ENCODE measurements at regions not wholly inside any gene's neighbourhood (a gene's known extent, or its start where the extent isn't known, plus 50 kb on each side); places are given as distances from the start of the nearest gene placed in this dataset.

GRCh38 chr17:68662479-68662878 lies 61.3 kb upstream of the FAM20A start:
- Histone ChIP-seq H3K27me3 (ENCODE audit: insufficient read depth, poor library complexity, severe bottlenecking) (peaks cover 2% of the 10 kb centered on the region), H3K27ac (replicated peaks) (no peak overlapping the region), H3K4me3 (replicated peaks; ENCODE audit: insufficient read depth, low read length) (no peak overlapping the region)
- DNase-seq (ENCODE audit: low read depth in 1 of 2, low spot score in 1 of 2), result no peak
- TF ChIP-seq GABPA (IDR thresholded peaks at IDR 0.05; ENCODE audit: low read depth) (no peak), POLR2AphosphoS5 (IDR thresholded peaks at IDR 0.05; ENCODE audit: low read depth) (no peak)

GRCh38 chr17:68662037-68662432 lies 60.9 kb upstream of the FAM20A start:
- no peak for DNase-seq (ENCODE audit: low read depth in 1 of 2, low spot score in 1 of 2)
- no peak overlapping the region for H3K27ac ChIP-seq (replicated peaks)
- TF ChIP-seq, protein P1, sequence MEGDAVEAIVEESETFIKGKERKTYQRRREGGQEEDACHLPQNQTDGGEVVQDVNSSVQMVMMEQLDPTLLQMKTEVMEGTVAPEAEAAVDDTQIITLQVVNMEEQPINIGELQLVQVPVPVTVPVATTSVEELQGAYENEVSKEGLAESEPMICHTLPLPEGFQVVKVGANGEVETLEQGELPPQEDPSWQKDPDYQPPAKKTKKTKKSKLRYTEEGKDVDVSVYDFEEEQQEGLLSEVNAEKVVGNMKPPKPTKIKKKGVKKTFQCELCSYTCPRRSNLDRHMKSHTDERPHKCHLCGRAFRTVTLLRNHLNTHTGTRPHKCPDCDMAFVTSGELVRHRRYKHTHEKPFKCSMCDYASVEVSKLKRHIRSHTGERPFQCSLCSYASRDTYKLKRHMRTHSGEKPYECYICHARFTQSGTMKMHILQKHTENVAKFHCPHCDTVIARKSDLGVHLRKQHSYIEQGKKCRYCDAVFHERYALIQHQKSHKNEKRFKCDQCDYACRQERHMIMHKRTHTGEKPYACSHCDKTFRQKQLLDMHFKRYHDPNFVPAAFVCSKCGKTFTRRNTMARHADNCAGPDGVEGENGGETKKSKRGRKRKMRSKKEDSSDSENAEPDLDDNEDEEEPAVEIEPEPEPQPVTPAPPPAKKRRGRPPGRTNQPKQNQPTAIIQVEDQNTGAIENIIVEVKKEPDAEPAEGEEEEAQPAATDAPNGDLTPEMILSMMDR (IDR thresholded peaks at IDR 0.05; ENCODE audit: insufficient read depth, low read length), result no peak
- TF ChIP-seq, protein P2, sequence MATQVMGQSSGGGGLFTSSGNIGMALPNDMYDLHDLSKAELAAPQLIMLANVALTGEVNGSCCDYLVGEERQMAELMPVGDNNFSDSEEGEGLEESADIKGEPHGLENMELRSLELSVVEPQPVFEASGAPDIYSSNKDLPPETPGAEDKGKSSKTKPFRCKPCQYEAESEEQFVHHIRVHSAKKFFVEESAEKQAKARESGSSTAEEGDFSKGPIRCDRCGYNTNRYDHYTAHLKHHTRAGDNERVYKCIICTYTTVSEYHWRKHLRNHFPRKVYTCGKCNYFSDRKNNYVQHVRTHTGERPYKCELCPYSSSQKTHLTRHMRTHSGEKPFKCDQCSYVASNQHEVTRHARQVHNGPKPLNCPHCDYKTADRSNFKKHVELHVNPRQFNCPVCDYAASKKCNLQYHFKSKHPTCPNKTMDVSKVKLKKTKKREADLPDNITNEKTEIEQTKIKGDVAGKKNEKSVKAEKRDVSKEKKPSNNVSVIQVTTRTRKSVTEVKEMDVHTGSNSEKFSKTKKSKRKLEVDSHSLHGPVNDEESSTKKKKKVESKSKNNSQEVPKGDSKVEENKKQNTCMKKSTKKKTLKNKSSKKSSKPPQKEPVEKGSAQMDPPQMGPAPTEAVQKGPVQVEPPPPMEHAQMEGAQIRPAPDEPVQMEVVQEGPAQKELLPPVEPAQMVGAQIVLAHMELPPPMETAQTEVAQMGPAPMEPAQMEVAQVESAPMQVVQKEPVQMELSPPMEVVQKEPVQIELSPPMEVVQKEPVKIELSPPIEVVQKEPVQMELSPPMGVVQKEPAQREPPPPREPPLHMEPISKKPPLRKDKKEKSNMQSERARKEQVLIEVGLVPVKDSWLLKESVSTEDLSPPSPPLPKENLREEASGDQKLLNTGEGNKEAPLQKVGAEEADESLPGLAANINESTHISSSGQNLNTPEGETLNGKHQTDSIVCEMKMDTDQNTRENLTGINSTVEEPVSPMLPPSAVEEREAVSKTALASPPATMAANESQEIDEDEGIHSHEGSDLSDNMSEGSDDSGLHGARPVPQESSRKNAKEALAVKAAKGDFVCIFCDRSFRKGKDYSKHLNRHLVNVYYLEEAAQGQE (IDR thresholded peaks at IDR 0.05; ENCODE audit: insufficient replicate concordance, low read depth), result no peak
- TF ChIP-seq GABPA (IDR thresholded peaks at IDR 0.05; ENCODE audit: low read depth), result no peak
- TF ChIP-seq SPI1 (IDR thresholded peaks at IDR 0.05; ENCODE audit: borderline replicate concordance, low read depth), result no peak
- TF ChIP-seq POLR2AphosphoS5 (IDR thresholded peaks at IDR 0.05; ENCODE audit: low read depth), result no peak
- no peak overlapping the region for H3K4me3 ChIP-seq (replicated peaks; ENCODE audit: insufficient read depth, low read length)
- H3K27me3 ChIP-seq (ENCODE audit: insufficient read depth, poor library complexity, severe bottlenecking), result no peaks in the 10 kb centered on the region

- no peak for TF ChIP-seq SPI1 (IDR thresholded peaks at IDR 0.05; ENCODE audit: borderline replicate concordance, low read depth)
- Histone ChIP-seq H3K27me3 (ENCODE audit: insufficient read depth, poor library complexity, severe bottlenecking) (no peaks in the 10 kb centered on the region), H3K4me3 (replicated peaks; ENCODE audit: insufficient read depth, low read length) (no peak overlapping the region)
Observed at GRCh38 chr17:68661265-68662036, 60.3 kb upstream of the FAM20A start.

DNA sequence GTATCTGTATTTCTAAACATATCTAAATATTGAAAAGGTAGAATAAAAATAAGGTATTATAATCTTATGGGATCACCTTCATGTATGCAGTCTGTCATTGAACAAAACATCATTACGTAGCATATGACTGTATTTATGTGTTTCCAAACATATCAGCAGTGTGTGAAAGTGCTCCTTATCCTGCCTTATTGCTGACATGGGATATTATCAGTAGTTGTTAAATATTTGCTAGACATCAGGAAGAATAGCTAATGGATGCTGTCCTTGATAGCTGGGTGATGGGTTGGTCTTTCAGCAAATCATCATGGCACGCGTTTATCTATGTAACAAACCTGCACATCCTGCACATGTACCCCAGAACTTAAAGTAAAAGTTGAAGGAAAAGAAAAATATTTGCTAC lies 59.1 kb upstream of the FAM20A start:
- Histone ChIP-seq H3K4me3 (replicated peaks; ENCODE audit: insufficient read depth, low read length) (no peak overlapping the region), H3K27me3 (ENCODE audit: insufficient read depth, poor library complexity, severe bottlenecking) (no peaks in the 10 kb centered on the region), H3K27ac (replicated peaks) (no peak overlapping the region)
- TF ChIP-seq, protein P1 (IDR thresholded peaks at IDR 0.05; ENCODE audit: insufficient read depth, low read length), result no peak
- TF ChIP-seq POLR2AphosphoS5 (IDR thresholded peaks at IDR 0.05; ENCODE audit: low read depth) (no peak), GABPA (IDR thresholded peaks at IDR 0.05; ENCODE audit: low read depth) (no peak), SPI1 (IDR thresholded peaks at IDR 0.05; ENCODE audit: borderline replicate concordance, low read depth) (no peak)
- TF ChIP-seq, protein P2 (IDR thresholded peaks at IDR 0.05; ENCODE audit: insufficient replicate concordance, low read depth), result no peak
- no peak for DNase-seq (ENCODE audit: low read depth in 1 of 2, low spot score in 1 of 2)

More at GRCh38 chr17:68661265-68662036, 60.3 kb upstream of the FAM20A start:
- H3K27ac ChIP-seq (replicated peaks), result no peak overlapping the region
- no peak for DNase-seq (ENCODE audit: low read depth in 1 of 2, low spot score in 1 of 2)

Data from HL-60 (cell line).